HCT116 (cell line): ENCODE measurements at regions not wholly inside any gene's neighbourhood (a gene's known extent, or its start where the extent isn't known, plus 50 kb on each side); places are given as distances from the start of the nearest gene placed in this dataset.

Experiments used
- CBX3 ChIP-seq: IDR thresholded peaks from 2 replicates; pipeline ENCODE4 v1.6.1; 2012; ENCODE audit warnings: low read depth
- CEBPB ChIP-seq: IDR thresholded peaks from 2 replicates; pipeline ENCODE4 v1.6.1; 2012; ENCODE audit warnings: low read depth
- EGR1 ChIP-seq: IDR thresholded peaks from 2 replicates; pipeline ENCODE4 v1.6.1; 2012; ENCODE audit warnings: low read depth
- POLR2A ChIP-seq: IDR thresholded peaks from 2 replicates; pipeline ENCODE4 v1.7.0; 2011; ENCODE audit warnings: borderline replicate concordance; ENCODE audit not compliant: insufficient read depth, insufficient read length; ENCODE audit errors: extremely low read depth
- RAD21 ChIP-seq: IDR thresholded peaks from 2 replicates; pipeline ENCODE4 v1.6.1; 2012; ENCODE audit warnings: low read depth, mild to moderate bottlenecking
- SP1 ChIP-seq: IDR thresholded peaks from 2 replicates; pipeline ENCODE4 v1.6.1; 2012; ENCODE audit warnings: low read depth
- YY1 ChIP-seq: IDR thresholded peaks from 2 replicates; pipeline ENCODE4 v1.6.1; 2011; ENCODE audit warnings: low read length, low read depth, moderate library complexity, mild to moderate bottlenecking; ENCODE audit not compliant: insufficient replicate concordance; ENCODE audit errors: extremely low read depth
- TF ChIP-seq, protein P1 (sequence below), 3 experiments: fragments of 200-600 bp in 1 of 3; sonication (generic) in 1 of 3; IDR thresholded peaks in 2 of 3; conservative IDR thresholded peaks in 1 of 3; 2 replicates each; pipeline ENCODE4 v1.5.1; 2012 to 2017; ENCODE audit warnings: low read depth in 2 of 3, low read length in 2 of 3, antibody characterized with exemption in 1 of 3, borderline replicate concordance in 1 of 3, control low read depth in 1 of 3, mild to moderate bottlenecking in 1 of 3, mixed read lengths in 1 of 3, mixed run types in 1 of 3, moderate library complexity in 1 of 3; ENCODE audit not compliant: insufficient read depth in 1 of 3
- TF ChIP-seq, protein P2 (sequence below): IDR thresholded peaks from 2 replicates; pipeline ENCODE4 v1.6.1; 2012; ENCODE audit warnings: low read depth

DNA sequence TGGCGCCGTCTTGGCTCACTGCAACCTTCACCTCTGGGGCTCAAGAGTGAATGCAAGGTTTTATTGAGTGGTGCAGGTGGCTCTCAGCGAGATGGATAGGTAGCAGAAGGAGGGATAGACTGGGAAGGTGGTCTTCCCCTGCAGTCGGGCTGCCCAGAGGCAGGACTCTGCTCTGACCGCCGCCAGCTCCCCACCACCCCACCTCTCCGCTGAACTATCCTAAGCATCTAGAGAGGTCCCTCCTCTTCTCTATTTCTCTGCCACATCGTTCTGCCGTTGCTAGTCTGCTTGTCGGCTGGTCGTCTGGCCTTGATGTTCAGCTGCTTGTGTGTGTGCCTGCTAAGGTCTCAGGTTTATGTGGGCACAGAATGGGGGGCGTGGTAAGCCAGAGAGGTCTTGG lies 54.5 kb upstream of the UGT2B15 start:
- TF ChIP-seq EGR1 (no peak), POLR2A (no peak), SP1 (no peak), YY1 (no peak), CBX3 (no peak), RAD21 (no peak), CEBPB (no peak)
- TF ChIP-seq, protein P1, sequence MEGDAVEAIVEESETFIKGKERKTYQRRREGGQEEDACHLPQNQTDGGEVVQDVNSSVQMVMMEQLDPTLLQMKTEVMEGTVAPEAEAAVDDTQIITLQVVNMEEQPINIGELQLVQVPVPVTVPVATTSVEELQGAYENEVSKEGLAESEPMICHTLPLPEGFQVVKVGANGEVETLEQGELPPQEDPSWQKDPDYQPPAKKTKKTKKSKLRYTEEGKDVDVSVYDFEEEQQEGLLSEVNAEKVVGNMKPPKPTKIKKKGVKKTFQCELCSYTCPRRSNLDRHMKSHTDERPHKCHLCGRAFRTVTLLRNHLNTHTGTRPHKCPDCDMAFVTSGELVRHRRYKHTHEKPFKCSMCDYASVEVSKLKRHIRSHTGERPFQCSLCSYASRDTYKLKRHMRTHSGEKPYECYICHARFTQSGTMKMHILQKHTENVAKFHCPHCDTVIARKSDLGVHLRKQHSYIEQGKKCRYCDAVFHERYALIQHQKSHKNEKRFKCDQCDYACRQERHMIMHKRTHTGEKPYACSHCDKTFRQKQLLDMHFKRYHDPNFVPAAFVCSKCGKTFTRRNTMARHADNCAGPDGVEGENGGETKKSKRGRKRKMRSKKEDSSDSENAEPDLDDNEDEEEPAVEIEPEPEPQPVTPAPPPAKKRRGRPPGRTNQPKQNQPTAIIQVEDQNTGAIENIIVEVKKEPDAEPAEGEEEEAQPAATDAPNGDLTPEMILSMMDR (IDR thresholded peaks at IDR 0.05 in 2 of 3, conservative IDR thresholded peaks at IDR 0.05 in 1 of 3; ENCODE audit: borderline replicate concordance in 1 of 3, insufficient read depth in 1 of 3, low read depth in 2 of 3, low read length in 2 of 3), result no peak
- TF ChIP-seq, protein P2, sequence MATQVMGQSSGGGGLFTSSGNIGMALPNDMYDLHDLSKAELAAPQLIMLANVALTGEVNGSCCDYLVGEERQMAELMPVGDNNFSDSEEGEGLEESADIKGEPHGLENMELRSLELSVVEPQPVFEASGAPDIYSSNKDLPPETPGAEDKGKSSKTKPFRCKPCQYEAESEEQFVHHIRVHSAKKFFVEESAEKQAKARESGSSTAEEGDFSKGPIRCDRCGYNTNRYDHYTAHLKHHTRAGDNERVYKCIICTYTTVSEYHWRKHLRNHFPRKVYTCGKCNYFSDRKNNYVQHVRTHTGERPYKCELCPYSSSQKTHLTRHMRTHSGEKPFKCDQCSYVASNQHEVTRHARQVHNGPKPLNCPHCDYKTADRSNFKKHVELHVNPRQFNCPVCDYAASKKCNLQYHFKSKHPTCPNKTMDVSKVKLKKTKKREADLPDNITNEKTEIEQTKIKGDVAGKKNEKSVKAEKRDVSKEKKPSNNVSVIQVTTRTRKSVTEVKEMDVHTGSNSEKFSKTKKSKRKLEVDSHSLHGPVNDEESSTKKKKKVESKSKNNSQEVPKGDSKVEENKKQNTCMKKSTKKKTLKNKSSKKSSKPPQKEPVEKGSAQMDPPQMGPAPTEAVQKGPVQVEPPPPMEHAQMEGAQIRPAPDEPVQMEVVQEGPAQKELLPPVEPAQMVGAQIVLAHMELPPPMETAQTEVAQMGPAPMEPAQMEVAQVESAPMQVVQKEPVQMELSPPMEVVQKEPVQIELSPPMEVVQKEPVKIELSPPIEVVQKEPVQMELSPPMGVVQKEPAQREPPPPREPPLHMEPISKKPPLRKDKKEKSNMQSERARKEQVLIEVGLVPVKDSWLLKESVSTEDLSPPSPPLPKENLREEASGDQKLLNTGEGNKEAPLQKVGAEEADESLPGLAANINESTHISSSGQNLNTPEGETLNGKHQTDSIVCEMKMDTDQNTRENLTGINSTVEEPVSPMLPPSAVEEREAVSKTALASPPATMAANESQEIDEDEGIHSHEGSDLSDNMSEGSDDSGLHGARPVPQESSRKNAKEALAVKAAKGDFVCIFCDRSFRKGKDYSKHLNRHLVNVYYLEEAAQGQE, result no peak
